MCF 10A (cell line): ENCODE measurements at regions not wholly inside any gene's neighbourhood (a gene's known extent, or its start where the extent isn't known, plus 50 kb on each side); places are given as distances from the start of the nearest gene placed in this dataset.

Experiments used
- BruUV-seq: library from RNA; stranded (reverse); fragments of 400-500 nt; replicated peaks from 2 replicates; lab custom pipeline; 2021; lab: Mats Ljungman, UMichigan
- CTCF ChIA-PET: fragments of 300-600 bp; sonication (Branson Sonifier 250); formaldehyde crosslinking; extraction: SDS; loops from one replicate; lab custom pipeline; 2021; ENCODE audit warnings: antibody characterized with exemption, inconsistent platforms; lab: Yijun Ruan, JAX
- POLR2A ChIA-PET: fragments of 300-600, 350-650 bp; sonication (Branson Sonifier 250); formaldehyde crosslinking; extraction: SDS; loops from one replicate; lab custom pipeline; 2020; ENCODE audit warnings: antibody characterized with exemption, inconsistent platforms; lab: Yijun Ruan, JAX
- DNase-seq: peaks from one replicate; pipeline ENCODE4 v3.0.0-alpha.2; 2018; ENCODE audit not compliant: unreplicated experiment
- H3K27ac Mint-ChIP-seq: one replicate; pipeline ENCODE4 v1.8.0; 2022; ENCODE audit warnings: mild to moderate bottlenecking, low read depth, mixed read lengths; ENCODE audit not compliant: unreplicated experiment
- H3K27me3 Mint-ChIP-seq: one replicate; pipeline ENCODE4 v1.8.0; 2022; ENCODE audit warnings: mixed read lengths; ENCODE audit not compliant: insufficient read depth, unreplicated experiment
- H3K36me3 Mint-ChIP-seq: one replicate; pipeline ENCODE4 v1.8.0; 2022; ENCODE audit warnings: mild to moderate bottlenecking, moderate library complexity, mixed read lengths; ENCODE audit not compliant: insufficient read depth, unreplicated experiment
- H3K4me1 Mint-ChIP-seq: one replicate; pipeline ENCODE4 v1.8.0; 2022; ENCODE audit warnings: mixed read lengths; ENCODE audit not compliant: insufficient read depth, unreplicated experiment
- H3K4me3 Mint-ChIP-seq: one replicate; pipeline ENCODE4 v1.8.0; 2022; ENCODE audit warnings: mild to moderate bottlenecking, moderate library complexity, mixed read lengths; ENCODE audit not compliant: unreplicated experiment
- H3K9me3 Mint-ChIP-seq: one replicate; pipeline ENCODE4 v1.8.0; 2022; ENCODE audit warnings: mixed read lengths; ENCODE audit not compliant: unreplicated experiment
- intact Hi-C: fragments of 100-400 bp; cut with micrococcal nuclease; formaldehyde crosslinking; loops from 2 replicates; pipeline ENCODE4 v1.14.1; 2022
- TF ChIP-seq, protein P1 (sequence below): fragments of 200-600 bp; IDR thresholded peaks from one replicate; pipeline ENCODE4 v1.8.0; 2022; ENCODE audit warnings: antibody characterized with exemption, mild to moderate bottlenecking; ENCODE audit not compliant: unreplicated experiment

DNA sequence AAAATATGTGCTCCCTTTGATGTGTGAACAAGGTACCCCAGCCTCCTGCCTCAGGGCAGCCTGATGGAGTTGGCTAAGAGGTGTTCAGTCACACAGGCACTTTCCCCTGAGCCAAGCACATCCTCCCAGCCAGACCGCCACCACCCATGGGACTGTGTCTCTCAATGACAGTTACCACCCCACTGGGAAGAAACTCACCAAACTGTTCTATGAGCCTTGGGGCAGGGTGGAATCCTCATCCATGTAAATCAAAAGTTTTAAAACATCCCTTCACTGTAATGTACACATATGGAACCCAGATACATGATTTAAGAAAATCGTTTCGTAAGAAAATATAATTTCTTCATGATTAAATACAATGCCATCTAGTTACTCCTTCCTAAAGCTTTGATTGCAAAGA lies 138.4 kb upstream of the LSM14A start:
- intact Hi-C loops = no loop called here
- Mint-ChIP-seq H3K9me3 (peaks cover 6% of the 10 kb centered on the region), H3K4me1 (no peaks in the 10 kb centered on the region), H3K4me3 (no peak overlapping the region), H3K27ac (no peak overlapping the region), H3K27me3 (peaks cover 12% of the 10 kb centered on the region), H3K36me3 (no peaks in the 10 kb centered on the region)
- ChIA-PET POLR2A (no interaction called here), CTCF (interaction anchor here (0.7 to 1.6 kb wide), 4 partner anchors 23 to 601 kb away, joined by 3 to 5 read pairs (median 3); no protein-coding TSS in a partner anchor)
- BruUV-seq = no TSS peak
- TF ChIP-seq, protein P1, sequence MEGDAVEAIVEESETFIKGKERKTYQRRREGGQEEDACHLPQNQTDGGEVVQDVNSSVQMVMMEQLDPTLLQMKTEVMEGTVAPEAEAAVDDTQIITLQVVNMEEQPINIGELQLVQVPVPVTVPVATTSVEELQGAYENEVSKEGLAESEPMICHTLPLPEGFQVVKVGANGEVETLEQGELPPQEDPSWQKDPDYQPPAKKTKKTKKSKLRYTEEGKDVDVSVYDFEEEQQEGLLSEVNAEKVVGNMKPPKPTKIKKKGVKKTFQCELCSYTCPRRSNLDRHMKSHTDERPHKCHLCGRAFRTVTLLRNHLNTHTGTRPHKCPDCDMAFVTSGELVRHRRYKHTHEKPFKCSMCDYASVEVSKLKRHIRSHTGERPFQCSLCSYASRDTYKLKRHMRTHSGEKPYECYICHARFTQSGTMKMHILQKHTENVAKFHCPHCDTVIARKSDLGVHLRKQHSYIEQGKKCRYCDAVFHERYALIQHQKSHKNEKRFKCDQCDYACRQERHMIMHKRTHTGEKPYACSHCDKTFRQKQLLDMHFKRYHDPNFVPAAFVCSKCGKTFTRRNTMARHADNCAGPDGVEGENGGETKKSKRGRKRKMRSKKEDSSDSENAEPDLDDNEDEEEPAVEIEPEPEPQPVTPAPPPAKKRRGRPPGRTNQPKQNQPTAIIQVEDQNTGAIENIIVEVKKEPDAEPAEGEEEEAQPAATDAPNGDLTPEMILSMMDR = no peak
- no peak for DNase-seq

DNA sequence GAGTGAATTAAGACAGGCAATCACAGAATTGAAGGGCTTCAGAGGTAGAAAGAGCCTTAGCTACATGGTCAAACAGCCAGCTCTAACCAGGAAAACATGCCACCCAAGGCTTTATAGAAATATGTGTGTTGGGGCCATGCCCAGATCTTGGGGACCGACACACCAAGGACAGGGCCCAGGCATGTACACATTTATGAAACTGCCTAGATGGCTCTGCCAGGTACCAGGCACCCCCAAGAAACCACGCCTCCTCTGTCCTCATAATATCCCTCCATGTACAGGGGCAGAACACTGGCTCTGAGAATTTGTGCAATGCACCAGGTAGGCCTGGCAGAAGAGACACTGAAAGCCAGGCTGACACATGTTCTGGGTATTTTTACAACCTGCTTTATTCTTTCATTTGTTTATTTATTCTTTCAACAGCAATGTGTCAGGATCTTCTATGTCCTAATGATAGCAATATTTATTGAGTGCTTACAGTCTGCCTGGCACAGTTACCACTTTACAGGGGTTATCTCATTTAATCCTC lies 137.9 kb upstream of the LSM14A start:
- Mint-ChIP-seq H3K4me1 (no peaks in the 10 kb centered on the region), H3K9me3 (peaks cover 6% of the 10 kb centered on the region), H3K27me3 (peaks cover 12% of the 10 kb centered on the region), H3K36me3 (no peaks in the 10 kb centered on the region), H3K4me3 (no peak overlapping the region), H3K27ac (no peak overlapping the region)
- ChIA-PET POLR2A (no interaction called here), CTCF (interaction anchor here (0.9 kb wide), 1 partner anchor 602 kb away, joined by 3 read pairs; no protein-coding TSS in a partner anchor)
- intact Hi-C loops = no loop called here
- TF ChIP-seq, protein P1 = no peak
- DNase-seq = no peak
- no TSS peak for BruUV-seq

GRCh38 chr19:34041925-34042521 lies 130.3 kb upstream of the LSM14A start:
- peak; percentile 68 for DNase-seq
- no peaks in the 10 kb centered on the region for H3K36me3 Mint-ChIP-seq
- TF ChIP-seq, protein P1 = peak; percentile 64
- peaks cover 1% of the 10 kb centered on the region for H3K9me3 Mint-ChIP-seq
- intact Hi-C loops = loop anchor here (1.0 to 5.0 kb wide), 2 partner anchors 54 to 670 kb away; no protein-coding TSS in a partner anchor
- H3K4me3 Mint-ChIP-seq = no peak overlapping the region
- H3K4me1 Mint-ChIP-seq = no peaks in the 10 kb centered on the region
- ChIA-PET CTCF (interaction anchor here (0.5 to 2.6 kb wide), 18 partner anchors 12 to 781 kb away, joined by 3 to 13 read pairs (median 4); no protein-coding TSS in a partner anchor), POLR2A (no interaction called here)
- no peak overlapping the region for H3K27ac Mint-ChIP-seq
- peaks cover 3% of the 10 kb centered on the region for H3K27me3 Mint-ChIP-seq
- BruUV-seq = no TSS peak

DNA sequence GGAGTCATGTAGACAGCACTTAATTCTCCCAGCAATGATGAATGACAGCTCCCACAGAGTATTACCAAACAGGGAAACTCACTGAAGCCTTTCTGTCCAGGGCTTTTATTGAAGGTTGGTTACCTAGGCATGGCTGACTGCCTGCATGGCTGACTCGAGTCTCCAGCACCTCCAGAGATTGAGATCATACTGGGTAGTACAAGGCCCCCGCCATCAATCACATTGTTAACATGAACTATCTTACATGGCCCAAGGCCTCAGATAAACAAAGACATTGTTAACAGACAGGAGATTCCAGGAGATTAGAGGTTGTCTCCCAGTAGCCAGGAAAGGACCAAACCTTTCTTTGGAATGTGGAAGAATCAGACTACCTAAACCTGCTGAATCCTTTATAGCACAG lies 128.3 kb upstream of the LSM14A start:
- Mint-ChIP-seq H3K4me1 (no peaks in the 10 kb centered on the region), H3K4me3 (no peak overlapping the region), H3K9me3 (no peaks in the 10 kb centered on the region), H3K27ac (no peak overlapping the region), H3K27me3 (no peaks in the 10 kb centered on the region), H3K36me3 (no peaks in the 10 kb centered on the region)
- intact Hi-C loops = loop anchor here (5.0 kb wide), 1 partner anchor 668 kb away; no protein-coding TSS in a partner anchor
- POLR2A ChIA-PET = no interaction called here
- CTCF ChIA-PET = interaction anchor here (0.7 kb wide), 1 partner anchor 402 kb away, joined by 3 read pairs; no protein-coding TSS in a partner anchor
- DNase-seq = no peak
- BruUV-seq = no TSS peak
- TF ChIP-seq, protein P1 = no peak
